Stimulated activated CD8-positive, alpha-beta memory T cell treated with anti-CD3 and anti-CD28 coated beads, Interleukin-2, amount 100 ng/mL, for 48 hours (primary cell): ENCODE measurements at regions not wholly inside any gene's neighbourhood (a gene's known extent, or its start where the extent isn't known, plus 50 kb on each side); places are given as distances from the start of the nearest gene placed in this dataset.

Experiments
- DNase-seq, 2 donors: peaks; one replicate each; pipeline ENCODE4 v3.0.0-alpha.2; 2020; ENCODE audit warnings: low read depth in 2 of 2

GRCh38 chr1:244220410-244220809, 169.3 kb downstream of the ZBTB18 start:
- DNase-seq: no peak

- no peak for DNase-seq
Observed at GRCh38 chr1:244221991-244222390, 170.9 kb downstream of the ZBTB18 start.

GRCh38 chr1:244224487-244225430, 173.7 kb downstream of the ZBTB18 start:
- DNase-seq: no peak

- no peak for DNase-seq
Observed at GRCh38 chr1:244226435-244226834, 175.4 kb downstream of the ZBTB18 start.

- no peak for DNase-seq
Observed at GRCh38 chr1:244230470-244230869, 179.4 kb downstream of the ZBTB18 start.

- no peak for DNase-seq
Observed at GRCh38 chr1:244231193-244231571, 180.1 kb downstream of the ZBTB18 start.

GRCh38 chr1:244231572-244232315, 180.7 kb downstream of the ZBTB18 start:
- DNase-seq: no peak

GRCh38 chr1:244234009-244234643, 183.0 kb downstream of the ZBTB18 start:
- DNase-seq: no peak

GRCh38 chr1:244235157-244235556, 184.1 kb downstream of the ZBTB18 start:
- DNase-seq: no peak

- DNase-seq: no peak
Observed at GRCh38 chr1:244236101-244236500, 185.0 kb downstream of the ZBTB18 start.

GRCh38 chr1:244236721-244237120, 185.6 kb downstream of the ZBTB18 start:
- DNase-seq: no peak

- no peak for DNase-seq
Observed at GRCh38 chr1:244237445-244237844, 186.4 kb downstream of the ZBTB18 start.

GRCh38 chr1:244239261-244239770, 188.2 kb downstream of the ZBTB18 start:
- DNase-seq: no peak

- DNase-seq: no peak
Observed at GRCh38 chr1:244241438-244241837, 190.4 kb downstream of the ZBTB18 start.

- DNase-seq: no peak
Observed at GRCh38 chr1:244242446-244242845, 191.4 kb downstream of the ZBTB18 start.

- no peak for DNase-seq
Observed at GRCh38 chr1:244246334-244246733, 195.3 kb downstream of the ZBTB18 start.

GRCh38 chr1:244248426-244248825, 197.3 kb downstream of the ZBTB18 start:
- no peak for DNase-seq

- no peak for DNase-seq
Observed at GRCh38 chr1:244252211-244252610, 199.5 kb downstream of the ADSS2 start.

GRCh38 chr1:244254467-244254866, 197.2 kb downstream of the ADSS2 start:
- no peak for DNase-seq

- no peak for DNase-seq
Observed at GRCh38 chr1:244255426-244255965, 196.2 kb downstream of the ADSS2 start.

GRCh38 chr1:244256086-244256676, 195.5 kb downstream of the ADSS2 start:
- DNase-seq: no peak
